ENCODE measurements at regions not wholly inside any gene's neighbourhood (a gene's known extent, or its start where the extent isn't known, plus 50 kb on each side); places are given as distances from the start of the nearest gene placed in this dataset.

DNA sequence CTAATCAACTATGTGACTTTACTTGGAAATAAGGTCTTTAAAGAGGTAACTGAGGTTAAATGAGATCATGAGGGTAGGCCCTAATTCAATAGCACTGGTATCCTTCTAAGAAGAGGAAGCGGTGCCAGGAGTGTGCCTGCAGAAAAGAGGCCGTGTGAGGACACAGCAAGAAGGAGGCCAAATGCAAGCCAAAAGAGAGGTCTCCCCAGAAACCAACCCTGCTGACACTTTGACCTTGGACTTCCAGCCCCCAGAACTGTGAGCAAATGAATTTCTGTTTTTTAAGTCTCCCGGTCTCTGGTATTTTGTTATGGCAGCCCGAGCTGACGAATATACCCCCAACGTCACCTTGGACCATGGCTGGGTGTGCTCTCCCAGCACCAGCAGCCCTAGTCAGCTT is 257.5 kb upstream of the NCKAP5 start:
- no peak for DNase-seq (ENCODE audit: low spot score)
- Mint-ChIP-seq H3K27me3 (ENCODE audit: insufficient read depth, low read depth, poor library complexity) (no peaks in the 10 kb centered on the region), H3K9me3 (no peaks in the 10 kb centered on the region), H3K27ac (no peak overlapping the region), H3K4me3 (no peak overlapping the region), H3K4me1 (no peaks in the 10 kb centered on the region), H3K36me3 (ENCODE audit: low read depth) (no peaks in the 10 kb centered on the region)
- Histone ChIP-seq H3K36me3 (ENCODE audit: insufficient read depth) (no peaks in the 10 kb centered on the region), H3F3A (replicated peaks; ENCODE audit: low read depth) (no peaks in the 10 kb centered on the region), H3K27me3 (ENCODE audit: insufficient read depth) (no peaks in the 10 kb centered on the region), H3K4me2 (no peak overlapping the region), H3K9me2 (ENCODE audit: insufficient read depth) (no peaks in the 10 kb centered on the region), H3K79me2 (replicated peaks; ENCODE audit: insufficient read depth) (no peaks in the 10 kb centered on the region), H4K20me1 (replicated peaks; ENCODE audit: insufficient read depth) (no peaks in the 10 kb centered on the region), H2AFZ (no peak overlapping the region), H3K4me3 (no peak overlapping the region), H3K4me1 (ENCODE audit: insufficient read depth) (no peaks in the 10 kb centered on the region), H3K27ac (ENCODE audit: low read depth) (no peak overlapping the region)
- no peak for ATAC-seq
- no peak for TF ChIP-seq EZH2 (IDR thresholded peaks at IDR 0.05; ENCODE audit: low read depth, unreplicated experiment)
- TF ChIP-seq POLR2AphosphoS5 (IDR thresholded peaks at IDR 0.05; ENCODE audit: low read depth): no peak
- TF ChIP-seq ZNF114 (CRISPR knock-in tag; IDR thresholded peaks at IDR 0.05): no peak
- no peak for TF ChIP-seq NANOG (IDR thresholded peaks at IDR 0.05; ENCODE audit: borderline replicate concordance)
- no peak for TF ChIP-seq JUNB (IDR thresholded peaks at IDR 0.05; ENCODE audit: unreplicated experiment)
- no peak for TF ChIP-seq EZH2phosphoT487 (IDR thresholded peaks at IDR 0.05; ENCODE audit: unreplicated experiment)
- no peak for TF ChIP-seq ZNF331 (CRISPR knock-in tag; IDR thresholded peaks at IDR 0.05; ENCODE audit: low read depth)
- TF ChIP-seq, protein P1, sequence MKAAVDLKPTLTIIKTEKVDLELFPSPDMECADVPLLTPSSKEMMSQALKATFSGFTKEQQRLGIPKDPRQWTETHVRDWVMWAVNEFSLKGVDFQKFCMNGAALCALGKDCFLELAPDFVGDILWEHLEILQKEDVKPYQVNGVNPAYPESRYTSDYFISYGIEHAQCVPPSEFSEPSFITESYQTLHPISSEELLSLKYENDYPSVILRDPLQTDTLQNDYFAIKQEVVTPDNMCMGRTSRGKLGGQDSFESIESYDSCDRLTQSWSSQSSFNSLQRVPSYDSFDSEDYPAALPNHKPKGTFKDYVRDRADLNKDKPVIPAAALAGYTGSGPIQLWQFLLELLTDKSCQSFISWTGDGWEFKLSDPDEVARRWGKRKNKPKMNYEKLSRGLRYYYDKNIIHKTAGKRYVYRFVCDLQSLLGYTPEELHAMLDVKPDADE (IDR thresholded peaks at IDR 0.05): no peak
- no peak for TF ChIP-seq STAT1 (IDR thresholded peaks at IDR 0.05; ENCODE audit: unreplicated experiment)
- TF ChIP-seq, protein P2, sequence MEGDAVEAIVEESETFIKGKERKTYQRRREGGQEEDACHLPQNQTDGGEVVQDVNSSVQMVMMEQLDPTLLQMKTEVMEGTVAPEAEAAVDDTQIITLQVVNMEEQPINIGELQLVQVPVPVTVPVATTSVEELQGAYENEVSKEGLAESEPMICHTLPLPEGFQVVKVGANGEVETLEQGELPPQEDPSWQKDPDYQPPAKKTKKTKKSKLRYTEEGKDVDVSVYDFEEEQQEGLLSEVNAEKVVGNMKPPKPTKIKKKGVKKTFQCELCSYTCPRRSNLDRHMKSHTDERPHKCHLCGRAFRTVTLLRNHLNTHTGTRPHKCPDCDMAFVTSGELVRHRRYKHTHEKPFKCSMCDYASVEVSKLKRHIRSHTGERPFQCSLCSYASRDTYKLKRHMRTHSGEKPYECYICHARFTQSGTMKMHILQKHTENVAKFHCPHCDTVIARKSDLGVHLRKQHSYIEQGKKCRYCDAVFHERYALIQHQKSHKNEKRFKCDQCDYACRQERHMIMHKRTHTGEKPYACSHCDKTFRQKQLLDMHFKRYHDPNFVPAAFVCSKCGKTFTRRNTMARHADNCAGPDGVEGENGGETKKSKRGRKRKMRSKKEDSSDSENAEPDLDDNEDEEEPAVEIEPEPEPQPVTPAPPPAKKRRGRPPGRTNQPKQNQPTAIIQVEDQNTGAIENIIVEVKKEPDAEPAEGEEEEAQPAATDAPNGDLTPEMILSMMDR (conservative IDR thresholded peaks at IDR 0.05; ENCODE audit: low read depth in 2 of 2): no peak
- TF ChIP-seq, protein P3, sequence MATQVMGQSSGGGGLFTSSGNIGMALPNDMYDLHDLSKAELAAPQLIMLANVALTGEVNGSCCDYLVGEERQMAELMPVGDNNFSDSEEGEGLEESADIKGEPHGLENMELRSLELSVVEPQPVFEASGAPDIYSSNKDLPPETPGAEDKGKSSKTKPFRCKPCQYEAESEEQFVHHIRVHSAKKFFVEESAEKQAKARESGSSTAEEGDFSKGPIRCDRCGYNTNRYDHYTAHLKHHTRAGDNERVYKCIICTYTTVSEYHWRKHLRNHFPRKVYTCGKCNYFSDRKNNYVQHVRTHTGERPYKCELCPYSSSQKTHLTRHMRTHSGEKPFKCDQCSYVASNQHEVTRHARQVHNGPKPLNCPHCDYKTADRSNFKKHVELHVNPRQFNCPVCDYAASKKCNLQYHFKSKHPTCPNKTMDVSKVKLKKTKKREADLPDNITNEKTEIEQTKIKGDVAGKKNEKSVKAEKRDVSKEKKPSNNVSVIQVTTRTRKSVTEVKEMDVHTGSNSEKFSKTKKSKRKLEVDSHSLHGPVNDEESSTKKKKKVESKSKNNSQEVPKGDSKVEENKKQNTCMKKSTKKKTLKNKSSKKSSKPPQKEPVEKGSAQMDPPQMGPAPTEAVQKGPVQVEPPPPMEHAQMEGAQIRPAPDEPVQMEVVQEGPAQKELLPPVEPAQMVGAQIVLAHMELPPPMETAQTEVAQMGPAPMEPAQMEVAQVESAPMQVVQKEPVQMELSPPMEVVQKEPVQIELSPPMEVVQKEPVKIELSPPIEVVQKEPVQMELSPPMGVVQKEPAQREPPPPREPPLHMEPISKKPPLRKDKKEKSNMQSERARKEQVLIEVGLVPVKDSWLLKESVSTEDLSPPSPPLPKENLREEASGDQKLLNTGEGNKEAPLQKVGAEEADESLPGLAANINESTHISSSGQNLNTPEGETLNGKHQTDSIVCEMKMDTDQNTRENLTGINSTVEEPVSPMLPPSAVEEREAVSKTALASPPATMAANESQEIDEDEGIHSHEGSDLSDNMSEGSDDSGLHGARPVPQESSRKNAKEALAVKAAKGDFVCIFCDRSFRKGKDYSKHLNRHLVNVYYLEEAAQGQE (IDR thresholded peaks at IDR 0.05; ENCODE audit: unreplicated experiment): no peak

All from GM23338 (cell line).